ENCODE measurements at regions not wholly inside any gene's neighbourhood (a gene's known extent, or its start where the extent isn't known, plus 50 kb on each side); places are given as distances from the start of the nearest gene placed in this dataset.
A peak's percentile ranks its signal among the peaks of the same experiment; 100 is the strongest.

DNA sequence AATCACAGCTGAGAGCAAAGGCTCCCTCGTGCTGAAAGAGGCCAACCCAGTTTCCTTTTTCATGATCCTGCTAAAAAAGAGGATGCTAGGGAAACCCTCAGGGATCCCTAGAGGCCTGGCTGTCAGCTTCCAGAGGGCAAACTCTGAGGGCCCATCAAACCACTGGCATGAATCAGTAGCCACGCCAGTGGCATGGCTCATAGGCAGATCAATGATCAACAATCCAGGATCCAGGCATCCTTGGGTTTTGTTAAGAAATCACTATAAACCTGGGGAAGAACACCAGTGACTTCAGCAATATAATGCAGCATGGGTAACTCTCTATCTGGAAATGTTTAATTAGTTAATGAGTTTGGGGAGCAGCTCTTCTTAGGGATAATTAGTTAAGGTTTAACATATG is 286.5 kb downstream of the C1D start:
- no peaks in the 10 kb centered on the region for H3K4me1 Mint-ChIP-seq
- no peaks in the 10 kb centered on the region for H4K20me1 ChIP-seq (replicated peaks; ENCODE audit: insufficient read depth)
- peaks cover 7% of the 10 kb centered on the region; the same call in 1 of the 2 replicates for H3K9me2 ChIP-seq (ENCODE audit: insufficient read depth)
- H3K4me1 ChIP-seq (ENCODE audit: insufficient read depth): no peaks in the 10 kb centered on the region
- peak overlapping the region; percentile 76 for H2AFZ ChIP-seq
- H3K27ac Mint-ChIP-seq: no peak overlapping the region
- no peak for TF ChIP-seq CREB1 (CRISPR knock-in tag; IDR thresholded peaks at IDR 0.05; ENCODE audit: low read depth)
- no peak for TF ChIP-seq STAT1 (IDR thresholded peaks at IDR 0.05; ENCODE audit: unreplicated experiment)
- TF ChIP-seq POLR2AphosphoS5 (IDR thresholded peaks at IDR 0.05; ENCODE audit: low read depth): no peak
- TF ChIP-seq EZH2phosphoT487 (IDR thresholded peaks at IDR 0.05; ENCODE audit: unreplicated experiment): no peak
- TF ChIP-seq EZH2 (IDR thresholded peaks at IDR 0.05; ENCODE audit: low read depth, unreplicated experiment): no peak
- TF ChIP-seq ZNF114 (CRISPR knock-in tag; IDR thresholded peaks at IDR 0.05): no peak
- TF ChIP-seq, protein P1, sequence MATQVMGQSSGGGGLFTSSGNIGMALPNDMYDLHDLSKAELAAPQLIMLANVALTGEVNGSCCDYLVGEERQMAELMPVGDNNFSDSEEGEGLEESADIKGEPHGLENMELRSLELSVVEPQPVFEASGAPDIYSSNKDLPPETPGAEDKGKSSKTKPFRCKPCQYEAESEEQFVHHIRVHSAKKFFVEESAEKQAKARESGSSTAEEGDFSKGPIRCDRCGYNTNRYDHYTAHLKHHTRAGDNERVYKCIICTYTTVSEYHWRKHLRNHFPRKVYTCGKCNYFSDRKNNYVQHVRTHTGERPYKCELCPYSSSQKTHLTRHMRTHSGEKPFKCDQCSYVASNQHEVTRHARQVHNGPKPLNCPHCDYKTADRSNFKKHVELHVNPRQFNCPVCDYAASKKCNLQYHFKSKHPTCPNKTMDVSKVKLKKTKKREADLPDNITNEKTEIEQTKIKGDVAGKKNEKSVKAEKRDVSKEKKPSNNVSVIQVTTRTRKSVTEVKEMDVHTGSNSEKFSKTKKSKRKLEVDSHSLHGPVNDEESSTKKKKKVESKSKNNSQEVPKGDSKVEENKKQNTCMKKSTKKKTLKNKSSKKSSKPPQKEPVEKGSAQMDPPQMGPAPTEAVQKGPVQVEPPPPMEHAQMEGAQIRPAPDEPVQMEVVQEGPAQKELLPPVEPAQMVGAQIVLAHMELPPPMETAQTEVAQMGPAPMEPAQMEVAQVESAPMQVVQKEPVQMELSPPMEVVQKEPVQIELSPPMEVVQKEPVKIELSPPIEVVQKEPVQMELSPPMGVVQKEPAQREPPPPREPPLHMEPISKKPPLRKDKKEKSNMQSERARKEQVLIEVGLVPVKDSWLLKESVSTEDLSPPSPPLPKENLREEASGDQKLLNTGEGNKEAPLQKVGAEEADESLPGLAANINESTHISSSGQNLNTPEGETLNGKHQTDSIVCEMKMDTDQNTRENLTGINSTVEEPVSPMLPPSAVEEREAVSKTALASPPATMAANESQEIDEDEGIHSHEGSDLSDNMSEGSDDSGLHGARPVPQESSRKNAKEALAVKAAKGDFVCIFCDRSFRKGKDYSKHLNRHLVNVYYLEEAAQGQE (IDR thresholded peaks at IDR 0.05; ENCODE audit: unreplicated experiment): no peak
- no peak for TF ChIP-seq ZNF331 (CRISPR knock-in tag; IDR thresholded peaks at IDR 0.05; ENCODE audit: low read depth)
- TF ChIP-seq, protein P2, sequence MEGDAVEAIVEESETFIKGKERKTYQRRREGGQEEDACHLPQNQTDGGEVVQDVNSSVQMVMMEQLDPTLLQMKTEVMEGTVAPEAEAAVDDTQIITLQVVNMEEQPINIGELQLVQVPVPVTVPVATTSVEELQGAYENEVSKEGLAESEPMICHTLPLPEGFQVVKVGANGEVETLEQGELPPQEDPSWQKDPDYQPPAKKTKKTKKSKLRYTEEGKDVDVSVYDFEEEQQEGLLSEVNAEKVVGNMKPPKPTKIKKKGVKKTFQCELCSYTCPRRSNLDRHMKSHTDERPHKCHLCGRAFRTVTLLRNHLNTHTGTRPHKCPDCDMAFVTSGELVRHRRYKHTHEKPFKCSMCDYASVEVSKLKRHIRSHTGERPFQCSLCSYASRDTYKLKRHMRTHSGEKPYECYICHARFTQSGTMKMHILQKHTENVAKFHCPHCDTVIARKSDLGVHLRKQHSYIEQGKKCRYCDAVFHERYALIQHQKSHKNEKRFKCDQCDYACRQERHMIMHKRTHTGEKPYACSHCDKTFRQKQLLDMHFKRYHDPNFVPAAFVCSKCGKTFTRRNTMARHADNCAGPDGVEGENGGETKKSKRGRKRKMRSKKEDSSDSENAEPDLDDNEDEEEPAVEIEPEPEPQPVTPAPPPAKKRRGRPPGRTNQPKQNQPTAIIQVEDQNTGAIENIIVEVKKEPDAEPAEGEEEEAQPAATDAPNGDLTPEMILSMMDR (conservative IDR thresholded peaks at IDR 0.05; ENCODE audit: low read depth in 2 of 2): no peak
- TF ChIP-seq JUNB (IDR thresholded peaks at IDR 0.05; ENCODE audit: unreplicated experiment): no peak
- TF ChIP-seq, protein P3, sequence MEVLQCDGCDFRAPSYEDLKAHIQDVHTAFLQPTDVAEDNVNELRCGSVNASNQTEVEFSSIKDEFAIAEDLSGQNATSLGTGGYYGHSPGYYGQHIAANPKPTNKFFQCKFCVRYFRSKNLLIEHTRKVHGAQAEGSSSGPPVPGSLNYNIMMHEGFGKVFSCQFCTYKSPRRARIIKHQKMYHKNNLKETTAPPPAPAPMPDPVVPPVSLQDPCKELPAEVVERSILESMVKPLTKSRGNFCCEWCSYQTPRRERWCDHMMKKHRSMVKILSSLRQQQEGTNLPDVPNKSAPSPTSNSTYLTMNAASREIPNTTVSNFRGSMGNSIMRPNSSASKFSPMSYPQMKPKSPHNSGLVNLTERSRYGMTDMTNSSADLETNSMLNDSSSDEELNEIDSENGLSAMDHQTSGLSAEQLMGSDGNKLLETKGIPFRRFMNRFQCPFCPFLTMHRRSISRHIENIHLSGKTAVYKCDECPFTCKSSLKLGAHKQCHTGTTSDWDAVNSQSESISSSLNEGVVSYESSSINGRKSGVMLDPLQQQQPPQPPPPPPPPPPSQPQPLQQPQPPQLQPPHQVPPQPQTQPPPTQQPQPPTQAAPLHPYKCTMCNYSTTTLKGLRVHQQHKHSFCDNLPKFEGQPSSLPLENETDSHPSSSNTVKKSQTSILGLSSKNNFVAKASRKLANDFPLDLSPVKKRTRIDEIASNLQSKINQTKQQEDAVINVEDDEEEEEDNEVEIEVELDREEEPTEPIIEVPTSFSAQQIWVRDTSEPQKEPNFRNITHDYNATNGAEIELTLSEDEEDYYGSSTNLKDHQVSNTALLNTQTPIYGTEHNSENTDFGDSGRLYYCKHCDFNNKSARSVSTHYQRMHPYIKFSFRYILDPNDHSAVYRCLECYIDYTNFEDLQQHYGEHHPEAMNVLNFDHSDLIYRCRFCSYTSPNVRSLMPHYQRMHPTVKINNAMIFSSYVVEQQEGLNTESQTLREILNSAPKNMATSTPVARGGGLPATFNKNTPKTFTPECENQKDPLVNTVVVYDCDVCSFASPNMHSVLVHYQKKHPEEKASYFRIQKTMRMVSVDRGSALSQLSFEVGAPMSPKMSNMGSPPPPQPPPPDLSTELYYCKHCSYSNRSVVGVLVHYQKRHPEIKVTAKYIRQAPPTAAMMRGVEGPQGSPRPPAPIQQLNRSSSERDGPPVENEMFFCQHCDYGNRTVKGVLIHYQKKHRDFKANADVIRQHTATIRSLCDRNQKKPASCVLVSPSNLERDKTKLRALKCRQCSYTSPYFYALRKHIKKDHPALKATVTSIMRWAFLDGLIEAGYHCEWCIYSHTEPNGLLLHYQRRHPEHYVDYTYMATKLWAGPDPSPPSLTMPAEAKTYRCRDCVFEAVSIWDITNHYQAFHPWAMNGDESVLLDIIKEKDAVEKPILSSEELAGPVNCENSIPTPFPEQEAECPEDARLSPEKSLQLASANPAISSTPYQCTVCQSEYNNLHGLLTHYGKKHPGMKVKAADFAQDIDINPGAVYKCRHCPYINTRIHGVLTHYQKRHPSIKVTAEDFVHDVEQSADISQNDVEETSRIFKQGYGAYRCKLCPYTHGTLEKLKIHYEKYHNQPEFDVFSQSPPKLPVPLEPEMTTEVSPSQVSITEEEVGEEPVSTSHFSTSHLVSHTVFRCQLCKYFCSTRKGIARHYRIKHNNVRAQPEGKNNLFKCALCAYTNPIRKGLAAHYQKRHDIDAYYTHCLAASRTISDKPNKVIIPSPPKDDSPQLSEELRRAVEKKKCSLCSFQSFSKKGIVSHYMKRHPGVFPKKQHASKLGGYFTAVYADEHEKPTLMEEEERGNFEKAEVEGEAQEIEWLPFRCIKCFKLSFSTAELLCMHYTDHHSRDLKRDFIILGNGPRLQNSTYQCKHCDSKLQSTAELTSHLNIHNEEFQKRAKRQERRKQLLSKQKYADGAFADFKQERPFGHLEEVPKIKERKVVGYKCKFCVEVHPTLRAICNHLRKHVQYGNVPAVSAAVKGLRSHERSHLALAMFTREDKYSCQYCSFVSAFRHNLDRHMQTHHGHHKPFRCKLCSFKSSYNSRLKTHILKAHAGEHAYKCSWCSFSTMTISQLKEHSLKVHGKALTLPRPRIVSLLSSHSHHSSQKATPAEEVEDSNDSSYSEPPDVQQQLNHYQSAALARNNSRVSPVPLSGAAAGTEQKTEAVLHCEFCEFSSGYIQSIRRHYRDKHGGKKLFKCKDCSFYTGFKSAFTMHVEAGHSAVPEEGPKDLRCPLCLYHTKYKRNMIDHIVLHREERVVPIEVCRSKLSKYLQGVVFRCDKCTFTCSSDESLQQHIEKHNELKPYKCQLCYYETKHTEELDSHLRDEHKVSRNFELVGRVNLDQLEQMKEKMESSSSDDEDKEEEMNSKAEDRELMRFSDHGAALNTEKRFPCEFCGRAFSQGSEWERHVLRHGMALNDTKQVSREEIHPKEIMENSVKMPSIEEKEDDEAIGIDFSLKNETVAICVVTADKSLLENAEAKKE (CRISPR knock-in tag; IDR thresholded peaks at IDR 0.05): no peak
- no peak for TF ChIP-seq NANOG (IDR thresholded peaks at IDR 0.05; ENCODE audit: borderline replicate concordance)
- TF ChIP-seq, protein P4, sequence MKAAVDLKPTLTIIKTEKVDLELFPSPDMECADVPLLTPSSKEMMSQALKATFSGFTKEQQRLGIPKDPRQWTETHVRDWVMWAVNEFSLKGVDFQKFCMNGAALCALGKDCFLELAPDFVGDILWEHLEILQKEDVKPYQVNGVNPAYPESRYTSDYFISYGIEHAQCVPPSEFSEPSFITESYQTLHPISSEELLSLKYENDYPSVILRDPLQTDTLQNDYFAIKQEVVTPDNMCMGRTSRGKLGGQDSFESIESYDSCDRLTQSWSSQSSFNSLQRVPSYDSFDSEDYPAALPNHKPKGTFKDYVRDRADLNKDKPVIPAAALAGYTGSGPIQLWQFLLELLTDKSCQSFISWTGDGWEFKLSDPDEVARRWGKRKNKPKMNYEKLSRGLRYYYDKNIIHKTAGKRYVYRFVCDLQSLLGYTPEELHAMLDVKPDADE (IDR thresholded peaks at IDR 0.05): no peak
- H3K27me3 ChIP-seq (ENCODE audit: insufficient read depth): no peaks in the 10 kb centered on the region
- no peak overlapping the region for H3K27ac ChIP-seq (ENCODE audit: low read depth)
- no peak overlapping the region for H3K4me2 ChIP-seq
- no peak for ATAC-seq
- H3F3A ChIP-seq (replicated peaks; ENCODE audit: low read depth): no peaks in the 10 kb centered on the region
- H3K36me3 Mint-ChIP-seq (ENCODE audit: low read depth): no peaks in the 10 kb centered on the region
- H3K4me3 Mint-ChIP-seq: no peak overlapping the region
- no peaks in the 10 kb centered on the region for H3K9me3 Mint-ChIP-seq
- DNase-seq (ENCODE audit: low spot score): no peak
- H3K36me3 ChIP-seq (ENCODE audit: insufficient read depth): no peaks in the 10 kb centered on the region
- H3K4me3 ChIP-seq: no peak overlapping the region
- no peaks in the 10 kb centered on the region for H3K27me3 Mint-ChIP-seq (ENCODE audit: insufficient read depth, low read depth, poor library complexity)
- no peaks in the 10 kb centered on the region for H3K79me2 ChIP-seq (replicated peaks; ENCODE audit: insufficient read depth)
